ENCODE measurements at regions not wholly inside any gene's neighbourhood (a gene's known extent, or its start where the extent isn't known, plus 50 kb on each side); places are given as distances from the start of the nearest gene placed in this dataset.

- no peaks in the 10 kb centered on the region for H3K27me3 ChIP-seq (ENCODE audit: insufficient read depth, low read depth)
- intact Hi-C loops (cut with micrococcal nuclease; ENCODE audit: unreplicated experiment): no loop called here
- H3K4me2 ChIP-seq: no peak overlapping the region
- no peak for DNase-seq
- no TSS peak for BruUV-seq (replicated peaks)
- no peaks in the 10 kb centered on the region for H3K9me3 ChIP-seq (ENCODE audit: insufficient read depth, low read depth)
- H3K27ac ChIP-seq: no peak overlapping the region
- H4K20me1 ChIP-seq (ENCODE audit: insufficient read depth): no peaks in the 10 kb centered on the region
- ChIA-PET POLR2A (ENCODE audit: unreplicated experiment) (no interaction called here), CTCF (no interaction called here)
- no peak overlapping the region for H3K4me3 ChIP-seq
- no peaks in the 10 kb centered on the region for H3F3A ChIP-seq (ENCODE audit: insufficient read depth, low read depth)
- H3K9me2 ChIP-seq (ENCODE audit: insufficient read depth): no peaks in the 10 kb centered on the region
- H3K36me3 ChIP-seq (ENCODE audit: low read depth): no peaks in the 10 kb centered on the region
- H2AFZ ChIP-seq: no peak overlapping the region
- H3K4me1 ChIP-seq (replicated peaks; ENCODE audit: insufficient read depth): no peaks in the 10 kb centered on the region
- H3K79me2 ChIP-seq (ENCODE audit: low read depth): no peaks in the 10 kb centered on the region
- TF ChIP-seq EZH2 (IDR thresholded peaks at IDR 0.05; ENCODE audit: low read depth) (no peak), CTCF (conservative IDR thresholded peaks at IDR 0.05) (no peak)
These were observed 59.0 kb upstream of the CAPRIN2 start for GRCh38 chr12:30813525-30814294.

GRCh38 chr12:30811966-30812365 is 57.2 kb upstream of the CAPRIN2 start:
- DNase-seq: no peak
- Histone ChIP-seq H3K4me1 (replicated peaks; ENCODE audit: insufficient read depth) (no peaks in the 10 kb centered on the region), H3K36me3 (ENCODE audit: low read depth) (no peaks in the 10 kb centered on the region), H4K20me1 (ENCODE audit: insufficient read depth) (no peaks in the 10 kb centered on the region), H3K27ac (no peak overlapping the region), H3K9me3 (ENCODE audit: insufficient read depth, low read depth) (no peaks in the 10 kb centered on the region), H3K27me3 (ENCODE audit: insufficient read depth, low read depth) (no peaks in the 10 kb centered on the region), H3K4me2 (no peak overlapping the region), H3K4me3 (no peak overlapping the region), H3K79me2 (ENCODE audit: low read depth) (no peaks in the 10 kb centered on the region), H2AFZ (no peak overlapping the region), H3F3A (ENCODE audit: insufficient read depth, low read depth) (no peaks in the 10 kb centered on the region), H3K9me2 (ENCODE audit: insufficient read depth) (no peaks in the 10 kb centered on the region)
- intact Hi-C loops (cut with micrococcal nuclease; ENCODE audit: unreplicated experiment): no loop called here
- ChIA-PET CTCF (no interaction called here), POLR2A (ENCODE audit: unreplicated experiment) (interaction anchor here (0.6 kb wide), 1 partner anchor 1445 kb away, joined by 21 read pairs; no protein-coding TSS in a partner anchor)
- TF ChIP-seq EZH2 (IDR thresholded peaks at IDR 0.05; ENCODE audit: low read depth): no peak
- no peak for TF ChIP-seq CTCF (conservative IDR thresholded peaks at IDR 0.05)
- no TSS peak for BruUV-seq (replicated peaks)

GRCh38 chr12:30810918-30811317 is 56.2 kb upstream of the CAPRIN2 start:
- DNase-seq: no peak
- no peaks in the 10 kb centered on the region for H3K79me2 ChIP-seq (ENCODE audit: low read depth)
- H2AFZ ChIP-seq: no peak overlapping the region
- H3K4me1 ChIP-seq (replicated peaks; ENCODE audit: insufficient read depth): peaks cover 5% of the 10 kb centered on the region
- BruUV-seq (replicated peaks): no TSS peak
- H3K4me3 ChIP-seq: no peak overlapping the region
- no peak overlapping the region for H3K27ac ChIP-seq
- H3K4me2 ChIP-seq: no peak overlapping the region
- peaks cover 2% of the 10 kb centered on the region; the same call in 1 of the 2 replicates for H3F3A ChIP-seq (ENCODE audit: insufficient read depth, low read depth)
- CTCF ChIA-PET: no interaction called here
- no peaks in the 10 kb centered on the region for H3K9me3 ChIP-seq (ENCODE audit: insufficient read depth, low read depth)
- intact Hi-C loops (cut with micrococcal nuclease; ENCODE audit: unreplicated experiment): no loop called here
- no peaks in the 10 kb centered on the region for H4K20me1 ChIP-seq (ENCODE audit: insufficient read depth)
- no peaks in the 10 kb centered on the region for H3K36me3 ChIP-seq (ENCODE audit: low read depth)
- no peaks in the 10 kb centered on the region for H3K27me3 ChIP-seq (ENCODE audit: insufficient read depth, low read depth)
- POLR2A ChIA-PET (ENCODE audit: unreplicated experiment): no interaction called here
- no peaks in the 10 kb centered on the region for H3K9me2 ChIP-seq (ENCODE audit: insufficient read depth)
- TF ChIP-seq CTCF (conservative IDR thresholded peaks at IDR 0.05) (no peak), EZH2 (IDR thresholded peaks at IDR 0.05; ENCODE audit: low read depth) (no peak)

All from PC-9 (cell line).